KMS-11 (cell line): ENCODE measurements at regions not wholly inside any gene's neighbourhood (a gene's known extent, or its start where the extent isn't known, plus 50 kb on each side); places are given as distances from the start of the nearest gene placed in this dataset.
"Not testable (repeated sequence)": the region's sequence is repeated elsewhere in the genome, so short reads cannot be mapped to it uniquely, and the experiment has no call there.

ENCODE experiments used
- H2AFZ ChIP-seq: fragments of 200-600 bp; sonication (generic); 2 replicates; pipeline ENCODE4 v1.6.1; 2016; ENCODE audit warnings: antibody characterized with exemption, mixed run types, low read depth
- H3K27ac ChIP-seq: fragments of 200-600 bp; sonication (generic); 2 replicates; pipeline ENCODE4 v1.6.1; 2016; ENCODE audit warnings: mild to moderate bottlenecking, mixed run types
- H3K27me3 ChIP-seq: fragments of 200-600 bp; sonication (generic); 2 replicates; pipeline ENCODE4 v1.6.1; 2017; ENCODE audit warnings: mild to moderate bottlenecking, low read depth, mixed run types, moderate library complexity; ENCODE audit not compliant: insufficient read depth
- H3K36me3 ChIP-seq: fragments of 200-600 bp; sonication (generic); 2 replicates; pipeline ENCODE4 v1.6.1; 2017; ENCODE audit warnings: mild to moderate bottlenecking, mixed run types; ENCODE audit not compliant: insufficient read depth
- H3K4me1 ChIP-seq: fragments of 200-600 bp; sonication (generic); 2 replicates; pipeline ENCODE4 v1.6.1; 2016; ENCODE audit warnings: mild to moderate bottlenecking, low read depth, mixed run types; ENCODE audit not compliant: poor library complexity, severe bottlenecking
- H3K4me2 ChIP-seq: fragments of 200-600 bp; sonication (generic); 2 replicates; pipeline ENCODE4 v1.7.0; 2016; ENCODE audit warnings: mild to moderate bottlenecking, mixed run types
- H3K4me3 ChIP-seq: fragments of 200-600 bp; sonication (generic); IDR thresholded peaks from 2 replicates; pipeline ENCODE4 v1.6.1; 2017; ENCODE audit warnings: low read depth, low read length, mixed read lengths; ENCODE audit not compliant: insufficient read depth
- H3K79me2 ChIP-seq: fragments of 200-600 bp; sonication (generic); 2 replicates; pipeline ENCODE4 v1.6.1; 2016; ENCODE audit warnings: low read depth, mixed run types; ENCODE audit not compliant: insufficient read depth
- H3K9ac ChIP-seq: fragments of 200-600 bp; sonication (generic); 2 replicates; pipeline ENCODE4 v1.6.1; 2016; ENCODE audit warnings: mild to moderate bottlenecking, mixed run types
- H4K20me1 ChIP-seq: fragments of 200-600 bp; sonication (generic); 2 replicates; pipeline ENCODE4 v1.6.1; 2016; ENCODE audit warnings: mild to moderate bottlenecking, mixed run types; ENCODE audit not compliant: insufficient read depth
- TF ChIP-seq, protein P1 (sequence below): fragments of 200-600 bp; sonication (generic); conservative IDR thresholded peaks from 2 replicates; pipeline ENCODE4 v1.6.1; 2017; ENCODE audit warnings: low read depth, mild to moderate bottlenecking, antibody characterized with exemption, low read length, moderate library complexity, mixed read lengths

DNA sequence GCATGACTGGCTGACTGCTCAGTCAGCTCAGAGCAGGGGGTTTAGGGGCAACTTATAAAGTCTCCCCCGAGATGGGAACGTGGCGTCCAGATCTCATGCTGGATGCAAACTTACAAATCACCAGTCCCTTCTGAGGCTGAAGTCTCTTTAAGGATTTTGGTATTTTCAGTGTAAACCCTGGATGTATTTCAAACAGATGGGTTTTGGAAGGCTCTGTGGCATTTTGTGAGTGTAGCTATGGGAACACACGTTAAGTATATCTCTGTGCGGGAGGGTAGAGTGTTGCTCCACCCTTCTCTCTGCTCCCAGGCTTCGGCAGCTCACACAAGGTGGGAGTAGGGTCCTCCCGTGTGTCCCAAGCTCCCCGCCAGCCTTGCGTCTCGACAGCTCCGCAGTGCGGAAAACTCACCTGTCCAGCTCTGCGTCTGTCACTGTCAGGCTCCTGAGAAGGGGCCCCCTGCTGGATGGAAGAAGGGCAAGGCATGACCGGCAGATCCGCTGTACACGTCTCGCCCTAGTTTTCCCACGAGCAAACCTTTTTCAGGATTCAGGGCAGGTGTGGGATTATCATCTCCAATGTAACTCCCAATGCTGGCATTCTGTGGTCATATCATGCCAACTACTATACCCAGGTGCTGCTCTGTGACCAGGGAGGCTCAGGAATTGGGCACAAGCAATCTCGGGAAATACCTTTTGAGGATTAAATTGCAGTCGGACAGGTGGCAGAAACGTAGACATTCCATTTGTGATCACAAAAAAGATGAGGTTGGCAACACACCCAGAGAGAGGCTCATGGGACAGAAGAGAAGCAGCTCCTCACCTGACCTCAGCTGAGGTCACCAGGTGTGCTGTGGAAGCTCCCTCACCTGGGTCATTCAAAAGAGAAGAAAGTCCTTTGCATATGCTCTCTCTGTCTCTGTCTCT is 313.9 kb upstream of the B3GAT1 start:
- Histone ChIP-seq H4K20me1 (no peaks in the 10 kb centered on the region), H3K9ac (no peak overlapping the region), H2AFZ (no peak overlapping the region), H3K4me1 (no peaks in the 10 kb centered on the region), H3K4me3 (no peak overlapping the region), H3K79me2 (no peaks in the 10 kb centered on the region), H3K27me3 (no peaks in the 10 kb centered on the region), H3K36me3 (no peaks in the 10 kb centered on the region), H3K27ac (no peak overlapping the region), H3K4me2 (no peak overlapping the region)
- TF ChIP-seq, protein P1, sequence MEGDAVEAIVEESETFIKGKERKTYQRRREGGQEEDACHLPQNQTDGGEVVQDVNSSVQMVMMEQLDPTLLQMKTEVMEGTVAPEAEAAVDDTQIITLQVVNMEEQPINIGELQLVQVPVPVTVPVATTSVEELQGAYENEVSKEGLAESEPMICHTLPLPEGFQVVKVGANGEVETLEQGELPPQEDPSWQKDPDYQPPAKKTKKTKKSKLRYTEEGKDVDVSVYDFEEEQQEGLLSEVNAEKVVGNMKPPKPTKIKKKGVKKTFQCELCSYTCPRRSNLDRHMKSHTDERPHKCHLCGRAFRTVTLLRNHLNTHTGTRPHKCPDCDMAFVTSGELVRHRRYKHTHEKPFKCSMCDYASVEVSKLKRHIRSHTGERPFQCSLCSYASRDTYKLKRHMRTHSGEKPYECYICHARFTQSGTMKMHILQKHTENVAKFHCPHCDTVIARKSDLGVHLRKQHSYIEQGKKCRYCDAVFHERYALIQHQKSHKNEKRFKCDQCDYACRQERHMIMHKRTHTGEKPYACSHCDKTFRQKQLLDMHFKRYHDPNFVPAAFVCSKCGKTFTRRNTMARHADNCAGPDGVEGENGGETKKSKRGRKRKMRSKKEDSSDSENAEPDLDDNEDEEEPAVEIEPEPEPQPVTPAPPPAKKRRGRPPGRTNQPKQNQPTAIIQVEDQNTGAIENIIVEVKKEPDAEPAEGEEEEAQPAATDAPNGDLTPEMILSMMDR = no peak

DNA sequence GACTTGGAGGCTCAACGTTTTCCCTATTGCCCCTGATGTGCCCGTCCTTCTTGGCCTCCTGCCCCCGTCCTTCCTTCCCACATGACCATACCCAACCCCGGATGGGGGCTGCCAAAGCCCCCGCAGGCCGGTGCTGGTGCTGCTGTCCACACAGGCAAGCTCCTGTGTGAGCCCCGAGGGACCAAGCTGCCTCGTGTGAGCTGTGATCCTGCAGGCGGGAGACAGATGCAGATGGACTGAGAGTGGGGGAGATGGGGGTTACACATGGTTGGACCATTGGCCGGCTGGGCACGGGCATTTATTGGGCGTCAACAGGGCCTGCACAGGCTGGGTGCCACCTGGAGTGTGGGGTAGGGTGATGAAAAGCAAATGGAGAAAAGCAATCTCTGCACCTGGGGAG is 313.2 kb upstream of the B3GAT1 start:
- Histone ChIP-seq H3K9ac (no peak overlapping the region), H3K36me3 (no peaks in the 10 kb centered on the region), H3K4me1 (no peaks in the 10 kb centered on the region), H3K4me3 (no peak overlapping the region), H3K27me3 (no peaks in the 10 kb centered on the region), H3K4me2 (no peak overlapping the region), H3K27ac (no peak overlapping the region), H2AFZ (no peak overlapping the region), H4K20me1 (no peaks in the 10 kb centered on the region), H3K79me2 (no peaks in the 10 kb centered on the region)
- TF ChIP-seq, protein P1 = no peak

DNA sequence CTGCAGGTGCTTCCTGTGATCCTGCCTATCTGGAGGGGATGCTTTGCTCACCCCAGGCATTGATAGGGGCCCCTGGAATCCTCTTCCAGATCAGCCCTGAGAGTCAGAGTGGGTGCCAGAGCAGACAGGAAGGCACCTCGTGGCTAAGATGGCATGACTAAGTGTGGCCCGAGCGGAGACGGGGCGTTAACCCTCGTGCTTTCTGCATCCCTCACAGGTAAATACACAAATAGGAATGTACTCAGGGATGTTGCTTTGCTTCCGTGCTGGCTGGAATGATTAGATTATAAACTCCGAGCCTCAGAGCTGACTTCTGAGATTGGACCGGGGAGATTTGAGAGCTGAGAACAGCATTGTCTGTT is 312.7 kb upstream of the B3GAT1 start:
- Histone ChIP-seq H3K79me2 (no peaks in the 10 kb centered on the region), H3K4me3 (no peak overlapping the region), H3K27me3 (no peaks in the 10 kb centered on the region), H3K27ac (no peak overlapping the region), H3K36me3 (no peaks in the 10 kb centered on the region), H4K20me1 (no peaks in the 10 kb centered on the region), H2AFZ (no peak overlapping the region), H3K9ac (no peak overlapping the region), H3K4me1 (no peaks in the 10 kb centered on the region), H3K4me2 (no peak overlapping the region)
- TF ChIP-seq, protein P1 = no peak

DNA sequence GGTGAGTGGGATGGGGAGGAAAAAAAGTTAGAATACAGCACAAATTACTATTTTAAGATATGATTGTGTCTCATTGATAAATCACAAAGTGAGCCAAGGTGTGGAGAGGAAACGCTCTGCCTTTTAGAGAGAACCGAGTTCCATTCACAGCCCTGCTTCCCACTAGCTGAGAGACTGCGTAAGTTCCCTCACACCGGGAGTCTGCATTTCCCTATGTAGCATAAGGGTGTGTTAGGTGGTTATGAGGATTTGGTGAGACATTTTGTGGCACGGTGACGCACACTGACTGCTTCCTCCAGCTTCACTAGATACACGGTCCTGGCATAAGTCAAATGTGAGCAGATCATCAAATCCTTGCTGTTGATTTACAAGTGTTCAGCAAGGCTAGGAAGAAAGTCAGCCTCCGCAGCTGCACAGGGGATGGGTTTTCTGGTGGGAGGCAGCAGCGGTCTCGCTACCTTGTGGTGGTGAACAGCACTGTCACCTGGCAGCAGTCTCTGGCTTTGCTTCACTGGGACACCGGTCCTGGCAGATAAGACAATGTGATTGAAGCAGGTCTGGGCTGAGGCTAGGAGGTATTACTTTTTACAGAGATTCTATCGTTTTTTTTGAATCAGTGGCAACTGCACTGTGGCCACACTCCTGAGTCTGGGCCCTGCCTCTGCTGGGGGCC is 312.2 kb upstream of the B3GAT1 start:
- TF ChIP-seq, protein P1 = no peak
- Histone ChIP-seq H3K4me3 (no peak overlapping the region), H2AFZ (no peak overlapping the region), H3K27me3 (no peaks in the 10 kb centered on the region), H3K27ac (no peak overlapping the region), H3K79me2 (no peaks in the 10 kb centered on the region), H4K20me1 (no peaks in the 10 kb centered on the region), H3K36me3 (no peaks in the 10 kb centered on the region), H3K4me2 (no peak overlapping the region), H3K9ac (no peak overlapping the region), H3K4me1 (no peaks in the 10 kb centered on the region)

DNA sequence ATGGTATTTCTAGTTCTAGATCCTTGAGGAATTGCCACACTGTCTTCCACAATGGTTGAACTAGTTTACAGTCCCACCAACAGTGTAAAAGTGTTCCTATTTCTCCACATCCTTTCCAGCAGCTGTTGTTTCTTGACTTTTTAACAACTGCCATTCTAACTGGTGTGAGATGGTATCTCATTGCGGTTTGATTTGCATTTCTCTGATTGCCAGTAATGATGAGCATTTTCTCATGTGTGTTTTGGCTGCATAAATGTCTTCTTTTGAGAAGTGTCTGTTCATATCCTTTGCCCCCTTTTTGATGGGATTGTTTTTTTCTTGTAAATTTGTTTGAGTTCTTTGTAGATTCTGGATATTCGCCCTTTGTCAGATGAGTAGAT is 308.6 kb upstream of the B3GAT1 start:
- H3K79me2 ChIP-seq, H3K27ac ChIP-seq, H3K4me1 ChIP-seq, H3K4me2 ChIP-seq, H3K36me3 ChIP-seq, H3K4me3 ChIP-seq, H3K27me3 ChIP-seq, H4K20me1 ChIP-seq, H3K9ac ChIP-seq, H2AFZ ChIP-seq: not testable (repeated sequence)

DNA sequence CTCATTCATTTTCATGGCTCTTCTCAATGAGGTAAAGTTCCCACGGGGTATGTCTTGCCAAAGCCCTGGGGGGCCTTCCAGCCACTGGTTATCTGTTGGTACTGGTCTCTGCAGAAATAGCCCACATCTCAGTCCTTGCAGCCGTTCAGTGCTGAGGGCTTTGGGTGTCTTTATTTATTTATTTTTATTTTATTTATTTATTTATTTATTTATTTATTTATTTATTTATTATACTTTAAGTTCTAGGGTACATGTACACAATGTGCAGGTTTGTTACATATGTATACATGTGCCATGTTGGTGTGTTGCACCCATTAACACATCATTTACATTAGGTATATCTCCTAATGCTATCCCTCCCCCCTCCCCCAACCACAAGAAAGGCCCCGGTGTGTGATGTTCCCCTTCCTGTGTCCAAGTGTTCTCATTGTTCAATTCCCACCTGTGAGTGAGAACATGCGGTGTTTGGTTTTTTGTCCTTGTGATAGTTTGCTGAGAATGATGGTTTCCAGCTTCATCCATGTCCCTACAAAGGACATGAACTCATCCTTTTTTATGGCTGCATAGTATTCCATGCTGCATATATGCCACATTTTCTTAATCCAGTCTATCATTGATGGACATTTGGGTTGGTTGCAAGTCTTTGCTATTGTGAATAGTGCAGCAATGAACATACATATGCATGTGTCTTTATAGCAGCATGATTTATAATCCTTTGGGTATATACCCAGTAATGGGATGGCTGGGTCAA is 308.1 kb upstream of the B3GAT1 start:
- H4K20me1 ChIP-seq, H3K36me3 ChIP-seq, H3K4me2 ChIP-seq, H3K27ac ChIP-seq, H3K4me3 ChIP-seq, H3K79me2 ChIP-seq, H2AFZ ChIP-seq, H3K9ac ChIP-seq, H3K27me3 ChIP-seq, H3K4me1 ChIP-seq: not testable (repeated sequence)
